IPS-15b (cell line): ENCODE measurements at regions not wholly inside any gene's neighbourhood (a gene's known extent, or its start where the extent isn't known, plus 50 kb on each side); places are given as distances from the start of the nearest gene placed in this dataset.

Source experiments
- H3K27me3 ChIP-seq: one replicate; pipeline ENCODE4 v1.6.1; 2013; ENCODE audit warnings: low read length; ENCODE audit not compliant: control insufficient read depth, insufficient read depth
- H3K36me3 ChIP-seq: one replicate; pipeline ENCODE4 v1.6.1; 2013; ENCODE audit warnings: low read length; ENCODE audit not compliant: control insufficient read depth, insufficient read depth
- H3K4me1 ChIP-seq: one replicate; pipeline ENCODE4 v1.6.1; 2013; ENCODE audit warnings: mild to moderate bottlenecking, low read length; ENCODE audit not compliant: control insufficient read depth, insufficient read depth
- H3K4me3 ChIP-seq: one replicate; pipeline ENCODE4 v1.5.1; 2013; ENCODE audit warnings: low read depth, low read length
- H3K9ac ChIP-seq: one replicate; pipeline ENCODE4 v1.6.1; 2013; ENCODE audit warnings: low read depth, mild to moderate bottlenecking, low read length
- H3K9me3 ChIP-seq: one replicate; pipeline ENCODE4 v1.6.1; 2013; ENCODE audit warnings: mild to moderate bottlenecking, low read length; ENCODE audit not compliant: control insufficient read depth, insufficient read depth

DNA sequence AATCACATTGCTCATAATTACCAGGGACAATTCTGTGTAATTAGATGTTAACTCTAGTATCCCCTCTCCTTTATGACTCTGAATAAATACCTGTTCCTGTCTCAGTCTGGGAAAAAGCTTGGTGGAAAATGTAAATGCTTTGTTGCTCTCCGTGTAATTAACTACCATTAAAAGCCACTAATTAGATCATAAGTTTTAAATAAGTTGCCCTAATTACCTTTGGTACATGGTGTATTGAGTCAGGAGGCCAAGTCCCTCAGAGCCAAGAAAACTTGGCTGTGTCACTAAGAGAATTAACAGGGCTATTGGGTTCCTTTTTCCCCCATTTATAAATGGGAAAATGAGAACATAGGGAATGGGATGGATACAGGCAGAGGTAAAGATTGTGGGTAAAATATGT lies 617.6 kb downstream of the TLR4 start:
- Histone ChIP-seq H3K4me3 (no peak overlapping the region), H3K9me3 (no peaks in the 10 kb centered on the region), H3K9ac (no peak overlapping the region), H3K4me1 (no peaks in the 10 kb centered on the region), H3K27me3 (no peaks in the 10 kb centered on the region), H3K36me3 (no peaks in the 10 kb centered on the region)

DNA sequence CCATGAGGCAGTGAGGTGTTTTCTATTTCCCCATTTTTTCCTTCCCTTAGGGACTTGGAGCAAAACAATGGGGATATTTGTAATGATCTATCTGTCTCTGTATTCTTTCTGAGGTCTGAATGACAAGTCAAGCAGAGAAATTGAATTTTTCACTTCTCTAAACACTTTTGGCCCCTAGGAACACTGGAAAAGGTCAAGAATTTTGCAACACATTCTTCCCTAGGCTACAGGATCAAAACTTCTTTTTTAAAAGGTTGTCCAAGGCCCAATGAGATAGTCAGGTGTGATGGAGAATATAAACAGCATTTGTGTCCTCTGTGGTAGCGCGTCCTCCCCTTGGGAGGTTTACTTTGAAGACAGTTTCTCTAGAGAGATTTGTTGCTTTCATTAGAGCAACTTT lies 620.5 kb downstream of the TLR4 start:
- Histone ChIP-seq H3K27me3 (no peaks in the 10 kb centered on the region), H3K9me3 (no peaks in the 10 kb centered on the region), H3K36me3 (no peaks in the 10 kb centered on the region), H3K4me3 (no peak overlapping the region), H3K4me1 (no peaks in the 10 kb centered on the region), H3K9ac (no peak overlapping the region)

DNA sequence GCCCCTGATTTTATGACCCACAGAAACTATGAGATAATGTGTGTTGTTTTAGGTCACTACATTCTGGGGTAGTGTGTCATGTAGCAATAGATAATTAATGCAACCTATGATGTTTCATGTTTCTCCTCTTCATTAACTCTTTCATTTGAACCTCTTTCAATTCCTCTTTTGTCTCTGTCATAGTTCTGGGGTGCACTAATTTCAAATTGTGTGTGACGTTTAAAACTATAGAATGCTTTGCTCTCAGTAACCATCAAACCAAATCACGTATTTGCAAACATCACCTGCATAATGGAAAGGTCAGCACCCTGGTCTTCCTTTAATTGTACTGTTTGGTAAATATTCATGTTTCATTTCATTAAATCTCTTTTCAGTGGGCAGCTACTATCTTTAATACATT lies 621.6 kb downstream of the TLR4 start:
- Histone ChIP-seq H3K9me3 (no peaks in the 10 kb centered on the region), H3K4me1 (no peaks in the 10 kb centered on the region), H3K9ac (no peak overlapping the region), H3K27me3 (no peaks in the 10 kb centered on the region), H3K36me3 (no peaks in the 10 kb centered on the region), H3K4me3 (no peak overlapping the region)

DNA sequence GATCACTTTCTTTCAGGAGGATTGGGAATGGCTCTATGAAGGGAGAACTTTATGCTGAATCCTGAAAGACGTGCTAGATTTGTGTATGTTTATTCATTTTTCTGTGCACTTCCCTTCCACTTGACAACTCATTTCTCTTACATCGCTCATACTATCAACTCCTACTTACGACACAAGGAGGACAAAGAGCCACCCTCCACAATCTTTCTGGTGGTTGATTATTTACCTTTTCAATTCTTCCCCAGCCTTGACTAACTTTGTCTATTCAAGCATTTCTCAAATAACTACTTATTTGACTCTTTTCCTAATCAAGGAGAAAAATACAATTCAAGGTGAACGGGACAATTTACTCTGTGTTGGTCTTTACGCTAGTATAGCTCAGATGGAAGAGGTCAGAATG lies 622.1 kb downstream of the TLR4 start:
- H3K4me3 ChIP-seq = no peak overlapping the region
- H3K36me3 ChIP-seq = no peaks in the 10 kb centered on the region
- H3K9ac ChIP-seq = no peak overlapping the region
- H3K9me3 ChIP-seq = no peaks in the 10 kb centered on the region
- no peaks in the 10 kb centered on the region for H3K4me1 ChIP-seq
- H3K27me3 ChIP-seq = no peaks in the 10 kb centered on the region

DNA sequence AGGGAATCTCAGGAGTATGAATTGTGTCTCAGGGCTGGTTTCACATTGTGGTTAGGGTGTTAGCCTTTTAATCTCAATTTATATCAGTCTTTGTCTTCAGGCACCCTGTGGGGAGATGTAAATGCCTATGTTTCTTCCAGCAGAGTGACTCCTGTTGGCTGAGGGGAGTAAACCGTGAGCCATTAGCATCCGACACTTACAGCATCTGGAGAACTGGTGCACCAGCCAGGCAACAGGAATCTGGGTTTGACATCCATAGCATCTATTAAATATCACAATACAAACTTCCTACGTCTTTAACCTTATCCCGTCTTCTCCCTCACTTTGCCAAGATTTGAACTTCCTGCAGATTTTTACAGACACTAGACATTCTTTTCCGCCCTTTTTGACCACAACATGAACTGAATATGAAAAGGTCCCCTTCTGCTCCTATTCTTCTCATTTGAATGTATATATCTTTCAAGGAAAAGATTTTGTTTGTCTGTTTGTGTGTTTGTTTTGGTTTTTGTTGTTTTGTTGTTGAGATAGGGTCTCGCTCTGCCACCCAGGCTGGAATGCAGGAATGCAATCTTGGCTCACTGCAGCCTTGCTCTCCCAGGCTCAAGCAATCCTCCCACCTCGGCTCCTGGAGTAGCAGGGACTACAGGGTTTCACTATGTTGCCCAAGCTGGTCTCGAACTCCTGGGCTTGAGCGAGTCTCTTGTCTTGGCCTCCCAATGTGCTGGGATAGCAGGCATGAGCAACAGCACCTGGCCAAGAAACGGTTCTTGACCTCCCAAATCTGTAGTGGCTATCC lies 626.2 kb downstream of the TLR4 start:
- Histone ChIP-seq H3K9ac (no peak overlapping the region), H3K27me3 (no peaks in the 10 kb centered on the region), H3K4me3 (no peak overlapping the region), H3K9me3 (no peaks in the 10 kb centered on the region), H3K4me1 (no peaks in the 10 kb centered on the region), H3K36me3 (no peaks in the 10 kb centered on the region)

DNA sequence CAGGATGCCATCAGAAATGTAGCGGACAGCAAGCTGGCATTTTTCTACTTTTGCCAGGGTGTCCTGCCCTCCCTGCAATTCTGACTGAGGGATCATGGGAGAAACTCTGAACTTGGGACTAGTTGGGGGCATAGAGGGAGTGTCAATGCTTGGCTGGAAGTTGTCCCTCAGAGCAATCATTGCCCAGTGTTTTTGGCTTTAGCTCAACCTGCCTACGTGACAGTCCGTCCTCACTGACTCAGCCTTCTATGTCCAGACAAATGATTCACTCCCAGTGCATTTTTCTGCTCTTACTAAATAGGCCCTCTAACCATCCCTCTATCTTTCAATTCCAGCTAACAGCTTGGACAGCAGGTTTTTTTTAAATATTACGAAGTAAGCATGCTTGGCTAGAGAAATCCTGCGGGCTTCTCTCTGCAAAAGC lies 627.4 kb downstream of the TLR4 start:
- Histone ChIP-seq H3K9me3 (no peaks in the 10 kb centered on the region), H3K4me3 (no peak overlapping the region), H3K36me3 (no peaks in the 10 kb centered on the region), H3K27me3 (no peaks in the 10 kb centered on the region), H3K4me1 (no peaks in the 10 kb centered on the region), H3K9ac (no peak overlapping the region)

DNA sequence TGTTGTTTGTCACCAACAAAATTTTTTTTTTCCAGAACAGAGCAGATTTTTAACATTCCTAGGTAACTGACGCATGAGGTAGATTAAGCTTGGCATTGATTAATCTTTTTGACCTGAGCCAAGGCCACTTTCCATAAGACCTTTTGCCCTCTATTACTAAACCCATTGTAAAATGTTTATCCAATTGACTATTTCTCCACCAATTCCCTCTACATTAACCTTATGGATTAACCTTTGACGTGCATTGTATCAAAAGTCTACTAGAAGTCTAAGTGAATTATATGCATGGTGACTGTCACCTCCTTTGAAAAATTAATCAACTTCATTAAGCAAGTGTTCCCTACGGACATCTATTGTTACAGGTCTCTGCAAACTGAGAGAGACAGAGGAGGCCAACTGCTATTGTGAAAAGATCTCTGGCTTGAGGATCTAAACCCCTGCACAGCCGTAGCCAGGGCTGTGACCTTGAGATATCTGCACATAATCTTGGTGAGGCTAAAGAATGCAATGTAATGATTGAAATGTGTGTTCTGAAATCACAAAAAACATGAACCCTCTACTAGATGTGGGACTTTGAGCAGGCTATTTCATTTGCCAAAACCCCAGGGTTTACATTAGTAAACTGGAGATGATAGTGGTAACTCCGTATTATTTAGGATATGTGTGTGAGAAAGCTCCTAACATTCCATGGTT lies 632.2 kb downstream of the TLR4 start:
- no peak overlapping the region for H3K9ac ChIP-seq
- H3K4me3 ChIP-seq = no peak overlapping the region
- H3K27me3 ChIP-seq = no peaks in the 10 kb centered on the region
- no peaks in the 10 kb centered on the region for H3K9me3 ChIP-seq
- no peaks in the 10 kb centered on the region for H3K4me1 ChIP-seq
- no peaks in the 10 kb centered on the region for H3K36me3 ChIP-seq

DNA sequence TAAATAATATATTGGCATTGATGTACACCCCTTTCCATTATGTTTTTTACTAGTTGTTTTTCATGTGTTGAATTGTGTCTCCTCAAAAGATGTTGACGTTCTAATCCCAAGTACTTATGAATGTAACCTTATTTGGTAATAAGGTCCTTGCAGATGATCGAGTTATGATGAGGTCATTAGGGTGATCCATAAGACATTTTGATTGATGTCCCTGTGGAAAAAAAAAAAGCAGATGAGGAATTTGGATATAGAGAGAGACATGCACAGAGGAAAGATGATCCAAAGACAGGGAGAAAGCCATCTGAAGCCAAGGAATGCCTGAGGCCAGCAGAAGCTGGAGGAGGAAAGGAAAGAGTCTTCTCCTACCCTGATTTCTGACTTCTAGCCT lies 632.7 kb downstream of the TLR4 start:
- Histone ChIP-seq H3K36me3 (no peaks in the 10 kb centered on the region), H3K27me3 (no peaks in the 10 kb centered on the region), H3K4me3 (no peak overlapping the region), H3K9me3 (no peaks in the 10 kb centered on the region), H3K4me1 (no peaks in the 10 kb centered on the region), H3K9ac (no peak overlapping the region)

DNA sequence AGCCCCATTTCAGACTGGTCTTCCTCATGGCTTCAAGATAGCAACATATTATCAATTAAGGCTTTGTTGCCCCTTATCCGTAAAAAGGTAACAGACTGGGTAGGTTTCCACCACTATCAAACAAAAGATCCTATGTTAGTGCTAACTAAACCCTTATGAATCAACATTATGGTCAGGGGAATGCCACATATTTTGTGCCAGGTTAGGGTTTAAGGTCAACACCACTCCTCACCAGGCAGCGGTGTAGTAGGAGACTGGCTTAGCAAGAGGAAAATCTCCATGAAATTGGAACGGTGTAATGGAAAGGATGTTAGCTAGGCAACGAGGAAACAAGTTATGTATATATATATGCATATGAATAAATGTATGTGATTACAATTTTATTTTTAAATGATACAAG lies 655.8 kb downstream of the TLR4 start:
- Histone ChIP-seq H3K4me3 (no peak overlapping the region), H3K27me3 (no peaks in the 10 kb centered on the region), H3K9ac (no peak overlapping the region), H3K36me3 (no peaks in the 10 kb centered on the region), H3K4me1 (no peaks in the 10 kb centered on the region), H3K9me3 (no peaks in the 10 kb centered on the region)

DNA sequence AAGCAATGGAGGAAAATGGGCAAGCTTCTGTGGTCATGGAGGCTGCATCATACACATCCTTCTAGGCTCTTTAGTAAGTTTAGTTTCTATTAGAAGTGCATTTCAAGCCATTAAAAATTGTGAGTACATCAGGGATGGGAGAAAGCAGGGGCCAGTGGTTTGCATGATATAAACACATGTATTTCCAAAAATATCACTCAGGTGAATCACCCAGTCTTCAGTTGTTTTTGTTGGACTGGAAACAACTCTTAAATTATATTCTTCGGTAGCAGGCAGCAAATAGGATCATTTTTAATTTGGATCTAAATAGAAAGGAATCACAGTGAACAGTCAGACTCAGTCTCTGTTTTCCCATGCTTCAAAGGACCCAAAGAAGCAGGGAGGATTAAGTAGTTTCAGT lies 657.9 kb downstream of the TLR4 start:
- Histone ChIP-seq H3K36me3 (no peaks in the 10 kb centered on the region), H3K9ac (no peak overlapping the region), H3K27me3 (no peaks in the 10 kb centered on the region), H3K4me3 (no peak overlapping the region), H3K9me3 (no peaks in the 10 kb centered on the region), H3K4me1 (no peaks in the 10 kb centered on the region)

DNA sequence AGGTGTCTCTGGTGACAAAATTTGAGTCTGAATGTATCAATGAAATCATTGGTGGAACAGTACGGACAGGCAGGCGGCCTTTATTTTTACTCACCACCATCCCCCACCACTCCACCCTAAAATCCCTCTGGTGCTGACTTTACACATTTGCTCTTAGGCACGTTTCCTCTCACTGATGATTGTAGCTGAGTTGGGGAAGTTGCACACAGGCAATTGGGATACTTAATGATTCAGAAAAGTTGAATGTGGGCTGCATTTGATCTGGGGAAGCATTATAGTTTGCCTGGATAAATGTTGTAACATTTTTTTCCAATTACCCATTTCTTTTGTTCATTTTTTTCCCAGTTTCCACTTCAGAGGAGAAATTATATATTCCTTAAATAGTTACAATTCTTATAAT lies 658.4 kb downstream of the TLR4 start:
- Histone ChIP-seq H3K36me3 (no peaks in the 10 kb centered on the region), H3K4me1 (no peaks in the 10 kb centered on the region), H3K9ac (no peak overlapping the region), H3K9me3 (no peaks in the 10 kb centered on the region), H3K4me3 (no peak overlapping the region), H3K27me3 (no peaks in the 10 kb centered on the region)
